Activated CD4-positive, alpha-beta T cell treated with anti-CD3 and anti-CD28 coated beads, Interleukin-2, amount 10 ng/mL, durations not matched to agents 24 days and 14 days (primary cell): ENCODE measurements at regions not wholly inside any gene's neighbourhood (a gene's known extent, or its start where the extent isn't known, plus 50 kb on each side); places are given as distances from the start of the nearest gene placed in this dataset.

Experiments
- DNase-seq: peaks from one replicate; pipeline ENCODE4 v3.0.0; 2022
- H3K27ac Mint-ChIP-seq: one replicate; pipeline ENCODE4 v1.8.0; 2022; ENCODE audit warnings: mild to moderate bottlenecking, mixed read lengths
- H3K27me3 Mint-ChIP-seq: one replicate; pipeline ENCODE4 v1.8.0; 2022; ENCODE audit warnings: mixed read lengths
- H3K36me3 Mint-ChIP-seq: one replicate; pipeline ENCODE4 v1.8.0; 2022; ENCODE audit warnings: low read depth, mild to moderate bottlenecking, mixed read lengths
- H3K4me1 Mint-ChIP-seq: one replicate; pipeline ENCODE4 v1.8.0; 2021; ENCODE audit warnings: mixed read lengths
- H3K4me3 Mint-ChIP-seq: one replicate; pipeline ENCODE4 v1.8.0; 2022; ENCODE audit warnings: mild to moderate bottlenecking, moderate library complexity, mixed read lengths
- H3K9me3 Mint-ChIP-seq: one replicate; pipeline ENCODE4 v1.8.0; 2021; ENCODE audit warnings: mixed read lengths
- intact Hi-C: fragments of 100-400 bp; cut with micrococcal nuclease; formaldehyde crosslinking; loops from one replicate; pipeline ENCODE4 v1.15.1; 2023

GRCh38 chr15:29418931-29419330, 149.3 kb upstream of the NSMCE3 start:
- no peaks in the 10 kb centered on the region for H3K36me3 Mint-ChIP-seq
- intact Hi-C loops = no loop called here
- no peak overlapping the region for H3K27ac Mint-ChIP-seq
- no peak overlapping the region for H3K4me3 Mint-ChIP-seq
- H3K4me1 Mint-ChIP-seq = no peaks in the 10 kb centered on the region
- H3K9me3 Mint-ChIP-seq = no peaks in the 10 kb centered on the region
- DNase-seq = no peak
- peaks cover 6% of the 10 kb centered on the region for H3K27me3 Mint-ChIP-seq

GRCh38 chr15:29418178-29418577, 148.6 kb upstream of the NSMCE3 start:
- intact Hi-C loops = no loop called here
- H3K4me1 Mint-ChIP-seq = no peaks in the 10 kb centered on the region
- no peaks in the 10 kb centered on the region for H3K36me3 Mint-ChIP-seq
- H3K27ac Mint-ChIP-seq = no peak overlapping the region
- H3K4me3 Mint-ChIP-seq = no peak overlapping the region
- peaks cover 6% of the 10 kb centered on the region for H3K27me3 Mint-ChIP-seq
- peak; percentile 18 for DNase-seq
- H3K9me3 Mint-ChIP-seq = no peaks in the 10 kb centered on the region

GRCh38 chr15:29411299-29411698, 141.7 kb upstream of the NSMCE3 start:
- H3K27ac Mint-ChIP-seq = no peak overlapping the region
- no peaks in the 10 kb centered on the region for H3K9me3 Mint-ChIP-seq
- DNase-seq = no peak
- no peak overlapping the region for H3K4me3 Mint-ChIP-seq
- H3K36me3 Mint-ChIP-seq = no peaks in the 10 kb centered on the region
- peaks cover 3% of the 10 kb centered on the region for H3K27me3 Mint-ChIP-seq
- intact Hi-C loops = no loop called here
- no peaks in the 10 kb centered on the region for H3K4me1 Mint-ChIP-seq

GRCh38 chr15:29410338-29410737, 140.7 kb upstream of the NSMCE3 start:
- Mint-ChIP-seq H3K27ac (no peak overlapping the region), H3K9me3 (no peaks in the 10 kb centered on the region), H3K27me3 (peaks cover 3% of the 10 kb centered on the region), H3K4me1 (no peaks in the 10 kb centered on the region), H3K4me3 (no peak overlapping the region), H3K36me3 (no peaks in the 10 kb centered on the region)
- no peak for DNase-seq
- intact Hi-C loops = no loop called here

GRCh38 chr15:29409890-29410289, 140.3 kb upstream of the NSMCE3 start:
- intact Hi-C loops = no loop called here
- Mint-ChIP-seq H3K4me1 (no peaks in the 10 kb centered on the region), H3K4me3 (no peak overlapping the region), H3K36me3 (no peaks in the 10 kb centered on the region), H3K9me3 (no peaks in the 10 kb centered on the region), H3K27ac (no peak overlapping the region), H3K27me3 (peaks cover 3% of the 10 kb centered on the region)
- DNase-seq = no peak

GRCh38 chr15:29405564-29405963, 135.9 kb upstream of the NSMCE3 start:
- peak; percentile 31 for DNase-seq
- Mint-ChIP-seq H3K27ac (no peak overlapping the region), H3K36me3 (no peaks in the 10 kb centered on the region), H3K9me3 (no peaks in the 10 kb centered on the region), H3K4me3 (no peak overlapping the region), H3K4me1 (no peaks in the 10 kb centered on the region), H3K27me3 (no peaks in the 10 kb centered on the region)
- intact Hi-C loops = no loop called here

GRCh38 chr15:29403772-29404171, 134.2 kb upstream of the NSMCE3 start:
- Mint-ChIP-seq H3K4me3 (no peak overlapping the region), H3K36me3 (no peaks in the 10 kb centered on the region), H3K27ac (no peak overlapping the region), H3K4me1 (no peaks in the 10 kb centered on the region), H3K27me3 (no peaks in the 10 kb centered on the region), H3K9me3 (no peaks in the 10 kb centered on the region)
- peak; percentile 43 for DNase-seq
- intact Hi-C loops = no loop called here

- no peak for DNase-seq
- Mint-ChIP-seq H3K27ac (no peak overlapping the region), H3K4me1 (no peaks in the 10 kb centered on the region), H3K27me3 (peaks cover 3% of the 10 kb centered on the region), H3K9me3 (no peaks in the 10 kb centered on the region), H3K36me3 (no peaks in the 10 kb centered on the region), H3K4me3 (no peak overlapping the region)
- intact Hi-C loops = no loop called here
Measured at GRCh38 chr15:29401644-29402043, 132.0 kb upstream of the NSMCE3 start.

GRCh38 chr15:29400701-29401100, 131.1 kb upstream of the NSMCE3 start:
- H3K4me3 Mint-ChIP-seq = no peak overlapping the region
- no peaks in the 10 kb centered on the region for H3K9me3 Mint-ChIP-seq
- no peaks in the 10 kb centered on the region for H3K36me3 Mint-ChIP-seq
- H3K27ac Mint-ChIP-seq = no peak overlapping the region
- no peaks in the 10 kb centered on the region for H3K4me1 Mint-ChIP-seq
- DNase-seq = peak; percentile 34
- H3K27me3 Mint-ChIP-seq = peaks cover 3% of the 10 kb centered on the region
- intact Hi-C loops = no loop called here

- Mint-ChIP-seq H3K27me3 (peaks cover 3% of the 10 kb centered on the region), H3K27ac (no peak overlapping the region), H3K36me3 (no peaks in the 10 kb centered on the region), H3K4me3 (no peak overlapping the region), H3K4me1 (no peaks in the 10 kb centered on the region), H3K9me3 (no peaks in the 10 kb centered on the region)
- no peak for DNase-seq
- intact Hi-C loops = no loop called here
Measured at GRCh38 chr15:29398907-29399306, 129.3 kb upstream of the NSMCE3 start.

- Mint-ChIP-seq H3K27ac (no peak overlapping the region), H3K4me1 (no peaks in the 10 kb centered on the region), H3K36me3 (no peaks in the 10 kb centered on the region), H3K9me3 (no peaks in the 10 kb centered on the region), H3K27me3 (peaks cover 3% of the 10 kb centered on the region), H3K4me3 (no peak overlapping the region)
- intact Hi-C loops = no loop called here
- DNase-seq = no peak
Measured at GRCh38 chr15:29396176-29396811, 126.7 kb upstream of the NSMCE3 start.

GRCh38 chr15:29393443-29393842, 123.8 kb upstream of the NSMCE3 start:
- intact Hi-C loops = no loop called here
- H3K9me3 Mint-ChIP-seq = no peaks in the 10 kb centered on the region

GRCh38 chr15:29392358-29392757, 122.7 kb upstream of the NSMCE3 start:
- Mint-ChIP-seq H3K27ac (no peak overlapping the region), H3K4me1 (no peaks in the 10 kb centered on the region), H3K4me3 (no peak overlapping the region), H3K27me3 (no peaks in the 10 kb centered on the region), H3K36me3 (no peaks in the 10 kb centered on the region), H3K9me3 (no peaks in the 10 kb centered on the region)
- no peak for DNase-seq
- intact Hi-C loops = no loop called here

More at GRCh38 chr15:29393443-29393842, 123.8 kb upstream of the NSMCE3 start:
- Mint-ChIP-seq H3K4me3 (no peak overlapping the region), H3K27me3 (peaks cover 3% of the 10 kb centered on the region), H3K4me1 (no peaks in the 10 kb centered on the region), H3K27ac (no peak overlapping the region), H3K36me3 (no peaks in the 10 kb centered on the region)
- no peak for DNase-seq

GRCh38 chr15:29390051-29390450, 120.4 kb upstream of the NSMCE3 start:
- Mint-ChIP-seq H3K4me3 (no peak overlapping the region), H3K9me3 (no peaks in the 10 kb centered on the region), H3K27me3 (no peaks in the 10 kb centered on the region), H3K4me1 (no peaks in the 10 kb centered on the region), H3K27ac (no peak overlapping the region), H3K36me3 (no peaks in the 10 kb centered on the region)
- no peak for DNase-seq
- intact Hi-C loops = no loop called here

GRCh38 chr15:29386523-29386922, 116.9 kb upstream of the NSMCE3 start:
- intact Hi-C loops = no loop called here
- Mint-ChIP-seq H3K4me3 (no peak overlapping the region), H3K36me3 (no peaks in the 10 kb centered on the region), H3K27me3 (no peaks in the 10 kb centered on the region), H3K9me3 (no peaks in the 10 kb centered on the region), H3K27ac (no peak overlapping the region), H3K4me1 (no peaks in the 10 kb centered on the region)
- no peak for DNase-seq
